H4 (cell line): ENCODE measurements at regions not wholly inside any gene's neighbourhood (a gene's known extent, or its start where the extent isn't known, plus 50 kb on each side); places are given as distances from the start of the nearest gene placed in this dataset.

ENCODE experiments used
- DNase-seq: peaks from one replicate; pipeline ENCODE4 v3.0.0-alpha.2; 2015; ENCODE audit warnings: low spot score

GRCh38 chr16:9570521-9570920 is 479.1 kb downstream of the HAPSTR1 start:
- DNase-seq, result no peak

- DNase-seq, result no peak
Measured at GRCh38 chr16:9578459-9578858, 487.0 kb downstream of the HAPSTR1 start.

- DNase-seq, result no peak
Measured at GRCh38 chr16:9580025-9580424, 488.6 kb downstream of the HAPSTR1 start.

- DNase-seq, result no peak
Measured at GRCh38 chr16:9593440-9593839, 502.0 kb downstream of the HAPSTR1 start.

GRCh38 chr16:9594047-9594446 is 502.6 kb downstream of the HAPSTR1 start:
- DNase-seq, result no peak

- DNase-seq, result no peak
Measured at GRCh38 chr16:9594946-9595345, 503.5 kb downstream of the HAPSTR1 start.

GRCh38 chr16:9595393-9595792 is 503.9 kb downstream of the HAPSTR1 start:
- DNase-seq, result no peak

- DNase-seq, result no peak
Measured at GRCh38 chr16:9596788-9597187, 505.3 kb downstream of the HAPSTR1 start.

GRCh38 chr16:9597967-9598730 is 506.7 kb downstream of the HAPSTR1 start:
- DNase-seq, result no peak

- no peak for DNase-seq
Measured at GRCh38 chr16:9598731-9599083, 507.3 kb downstream of the HAPSTR1 start.

GRCh38 chr16:9599415-9600120 is 508.1 kb downstream of the HAPSTR1 start:
- no peak for DNase-seq

GRCh38 chr16:9602189-9602588 is 510.7 kb downstream of the HAPSTR1 start:
- DNase-seq, result no peak

- DNase-seq, result no peak
Measured at GRCh38 chr16:9603316-9603715, 511.9 kb downstream of the HAPSTR1 start.

GRCh38 chr16:9607515-9608230 is 516.2 kb downstream of the HAPSTR1 start:
- DNase-seq, result no peak

- no peak for DNase-seq
Measured at GRCh38 chr16:9610727-9611126, 519.3 kb downstream of the HAPSTR1 start.

GRCh38 chr16:9612267-9612666 is 520.8 kb downstream of the HAPSTR1 start:
- DNase-seq, result no peak

- DNase-seq, result no peak
Measured at GRCh38 chr16:9614389-9614788, 522.9 kb downstream of the HAPSTR1 start.

GRCh38 chr16:9622268-9622667 is 530.8 kb downstream of the HAPSTR1 start:
- DNase-seq, result no peak

- no peak for DNase-seq
Measured at GRCh38 chr16:9625122-9625521, 533.7 kb downstream of the HAPSTR1 start.

GRCh38 chr16:9627427-9627826 is 536.0 kb downstream of the HAPSTR1 start:
- DNase-seq, result no peak

GRCh38 chr16:9630119-9630518 is 538.7 kb downstream of the HAPSTR1 start:
- no peak for DNase-seq

- DNase-seq, result no peak
Measured at GRCh38 chr16:9630985-9631384, 539.5 kb downstream of the HAPSTR1 start.

GRCh38 chr16:9633844-9634243 is 542.4 kb downstream of the HAPSTR1 start:
- DNase-seq, result no peak
